Suprapubic skin (tissue), 4 donors: ENCODE measurements at regions not wholly inside any gene's neighbourhood (a gene's known extent, or its start where the extent isn't known, plus 50 kb on each side); places are given as distances from the start of the nearest gene placed in this dataset.

ENCODE experiments used
- DNase-seq, 2 donors: peaks; one replicate each; pipeline ENCODE4 v3.0.0-alpha.2; 2019; ENCODE audit warnings: low spot score in 2 of 2
- H3K27ac ChIP-seq: fragments of 200-600 bp; sonication (generic); one replicate; pipeline ENCODE4 v1.5.1; 2019
- H3K27me3 ChIP-seq: fragments of 200-600 bp; sonication (generic); one replicate; pipeline ENCODE4 v1.5.1; 2019
- H3K36me3 ChIP-seq: fragments of 200-600 bp; sonication (generic); one replicate; pipeline ENCODE4 v1.5.1; 2019
- H3K4me1 ChIP-seq: fragments of 200-600 bp; sonication (generic); one replicate; pipeline ENCODE4 v1.5.1; 2019
- H3K4me3 ChIP-seq: fragments of 200-600 bp; sonication (generic); one replicate; pipeline ENCODE4 v1.5.1; 2019; ENCODE audit warnings: mild to moderate bottlenecking
- H3K9me3 ChIP-seq: fragments of 200-600 bp; sonication (generic); one replicate; pipeline ENCODE4 v1.5.1; 2019
- CTCF ChIP-seq, 2 donors: fragments of 200-600 bp in 1 of 2; fragments of 450-650 bp in 1 of 2; sonication (generic) in 1 of 2; IDR thresholded peaks; one replicate each; pipeline ENCODE4 v1.5.1; 2016 to 2019; ENCODE audit warnings: antibody characterized with exemption in 2 of 2, mild to moderate bottlenecking in 1 of 2, moderate library complexity in 1 of 2
- EP300 ChIP-seq: sonication (generic); formaldehyde crosslinking; IDR thresholded peaks from one replicate; pipeline ENCODE4 v1.6.1; 2017; ENCODE audit warnings: antibody characterized with exemption
- POLR2A ChIP-seq, 2 donors: fragments of 450-650 bp; IDR thresholded peaks; one replicate each; pipeline ENCODE4 v1.6.1; 2017; ENCODE audit warnings: antibody characterized with exemption in 2 of 2, mild to moderate bottlenecking in 2 of 2, moderate library complexity in 2 of 2
- POLR2AphosphoS5 ChIP-seq, 3 donors: sonication (generic); formaldehyde crosslinking; IDR thresholded peaks; one replicate each; pipeline ENCODE4 v1.6.1; 2017; ENCODE audit warnings: antibody characterized with exemption in 3 of 3
- WGBS: methylation state at CpG from one replicate; pipeline ENCODE4 v1.1.5; 2018; 5-methylcytosine and 5-hydroxymethylcytosine counted together

- H3K9me3 ChIP-seq = no peaks in the 10 kb centered on the region
- TF ChIP-seq POLR2A (IDR thresholded peaks at IDR 0.05) (no peak), POLR2AphosphoS5 (IDR thresholded peaks at IDR 0.05) (no peak), CTCF (IDR thresholded peaks at IDR 0.05) (no peak), EP300 (no peak)
- WGBS = 76% methylated on average over 1 of the region's 1 CpG
- no peak for DNase-seq
- no peaks in the 10 kb centered on the region for H3K27me3 ChIP-seq
- no peak overlapping the region for H3K4me3 ChIP-seq
- no peaks in the 10 kb centered on the region for H3K4me1 ChIP-seq
- no peak overlapping the region for H3K27ac ChIP-seq
- no peaks in the 10 kb centered on the region for H3K36me3 ChIP-seq
These were observed 210.9 kb upstream of the PRKD1 start for GRCh38 chr14:30138567-30138966.

GRCh38 chr14:30142216-30142615 is 214.6 kb upstream of the PRKD1 start:
- Histone ChIP-seq H3K27me3 (no peaks in the 10 kb centered on the region), H3K4me3 (no peak overlapping the region), H3K36me3 (no peaks in the 10 kb centered on the region), H3K4me1 (no peaks in the 10 kb centered on the region), H3K27ac (no peak overlapping the region), H3K9me3 (peaks cover 13% of the 10 kb centered on the region)
- TF ChIP-seq EP300 (no peak), POLR2A (IDR thresholded peaks at IDR 0.05) (no peak)
- DNase-seq = no peak
- 78% methylated on average over 1 of the region's 1 CpG for WGBS

- no peak overlapping the region for H3K4me3 ChIP-seq
- no peaks in the 10 kb centered on the region for H3K4me1 ChIP-seq
- H3K36me3 ChIP-seq = no peaks in the 10 kb centered on the region
- H3K27ac ChIP-seq = no peak overlapping the region
- H3K9me3 ChIP-seq = peaks cover 13% of the 10 kb centered on the region
- no peak for DNase-seq
- TF ChIP-seq POLR2A (IDR thresholded peaks at IDR 0.05) = no peak
- TF ChIP-seq POLR2AphosphoS5 (IDR thresholded peaks at IDR 0.05) = no peak
- H3K27me3 ChIP-seq = no peaks in the 10 kb centered on the region
These were observed 216.0 kb upstream of the PRKD1 start for GRCh38 chr14:30143627-30144026.

- Histone ChIP-seq H3K27ac (no peak overlapping the region), H3K9me3 (no peaks in the 10 kb centered on the region), H3K36me3 (no peaks in the 10 kb centered on the region), H3K27me3 (no peaks in the 10 kb centered on the region), H3K4me1 (no peaks in the 10 kb centered on the region), H3K4me3 (no peak overlapping the region)
- TF ChIP-seq CTCF (IDR thresholded peaks at IDR 0.05) = no peak
- no peak for TF ChIP-seq POLR2A (IDR thresholded peaks at IDR 0.05)
- TF ChIP-seq EP300 = no peak
- TF ChIP-seq POLR2AphosphoS5 (IDR thresholded peaks at IDR 0.05) = no peak
- DNase-seq = no peak
- 69% methylated on average over 2 of the region's 2 CpGs for WGBS
These were observed 226.1 kb upstream of the PRKD1 start for GRCh38 chr14:30153717-30154116.

GRCh38 chr14:30156571-30156970 is 228.9 kb upstream of the PRKD1 start:
- 77% methylated on average over 9 of the region's 9 CpGs for WGBS
- no peak overlapping the region for H3K4me3 ChIP-seq
- no peaks in the 10 kb centered on the region for H3K27me3 ChIP-seq
- H3K9me3 ChIP-seq = no peaks in the 10 kb centered on the region
- H3K4me1 ChIP-seq = no peaks in the 10 kb centered on the region
- no peak overlapping the region for H3K27ac ChIP-seq
- H3K36me3 ChIP-seq = no peaks in the 10 kb centered on the region
- no peak for DNase-seq
- TF ChIP-seq CTCF (IDR thresholded peaks at IDR 0.05) = no peak
- TF ChIP-seq POLR2A (IDR thresholded peaks at IDR 0.05) = no peak
- no peak for TF ChIP-seq POLR2AphosphoS5 (IDR thresholded peaks at IDR 0.05)
- no peak for TF ChIP-seq EP300

GRCh38 chr14:30158299-30158698 is 230.7 kb upstream of the PRKD1 start:
- no peak overlapping the region for H3K27ac ChIP-seq
- WGBS = 82% methylated on average over 5 of the region's 5 CpGs
- no peaks in the 10 kb centered on the region for H3K4me1 ChIP-seq
- no peak for DNase-seq
- H3K36me3 ChIP-seq = no peaks in the 10 kb centered on the region
- TF ChIP-seq POLR2AphosphoS5 (IDR thresholded peaks at IDR 0.05) = no peak
- no peak for TF ChIP-seq POLR2A (IDR thresholded peaks at IDR 0.05)
- TF ChIP-seq CTCF (IDR thresholded peaks at IDR 0.05) = no peak
- no peak for TF ChIP-seq EP300
- no peaks in the 10 kb centered on the region for H3K9me3 ChIP-seq
- no peak overlapping the region for H3K4me3 ChIP-seq
- no peaks in the 10 kb centered on the region for H3K27me3 ChIP-seq
